Fibroblast of skin of left biceps (primary cell): ENCODE measurements at regions not wholly inside any gene's neighbourhood (a gene's known extent, or its start where the extent isn't known, plus 50 kb on each side); places are given as distances from the start of the nearest gene placed in this dataset.

Experiments
- DNase-seq, 2 experiments: peaks; one replicate each; pipeline ENCODE4 v3.0.0-alpha.2; 2013; ENCODE audit warnings: low read depth in 2 of 2

GRCh38 chr13:82822935-82823334 lies 1059.3 kb downstream of the SLITRK1 start:
- no peak for DNase-seq

GRCh38 chr13:82817133-82817532 lies 1065.1 kb downstream of the SLITRK1 start:
- no peak for DNase-seq

GRCh38 chr13:82815791-82816190 lies 1066.5 kb downstream of the SLITRK1 start:
- DNase-seq: no peak

GRCh38 chr13:82803341-82803740 lies 1078.9 kb downstream of the SLITRK1 start:
- no peak for DNase-seq

GRCh38 chr13:82802528-82802927 lies 1079.7 kb downstream of the SLITRK1 start:
- no peak for DNase-seq

GRCh38 chr13:82800391-82800790 lies 1081.9 kb downstream of the SLITRK1 start:
- DNase-seq: no peak

- no peak for DNase-seq
Observed at GRCh38 chr13:82797876-82798275, 1084.4 kb downstream of the SLITRK1 start.

GRCh38 chr13:82791035-82791434 lies 1091.2 kb downstream of the SLITRK1 start:
- no peak for DNase-seq

- DNase-seq: peak; percentile 41 to 59
Observed at GRCh38 chr13:82772816-82773215, 1109.5 kb downstream of the SLITRK1 start.

GRCh38 chr13:82766732-82767321 lies 1115.4 kb downstream of the SLITRK1 start:
- DNase-seq: no peak

GRCh38 chr13:82758044-82758443 lies 1124.2 kb downstream of the SLITRK1 start:
- DNase-seq: no peak

- no peak for DNase-seq
Observed at GRCh38 chr13:82751206-82751605, 1131.1 kb downstream of the SLITRK1 start.

- DNase-seq: no peak
Observed at GRCh38 chr13:82749551-82749950, 1132.7 kb downstream of the SLITRK1 start.

GRCh38 chr13:82747958-82748357 lies 1134.3 kb downstream of the SLITRK1 start:
- DNase-seq: peak; percentile 55 to 60

- DNase-seq: peak; percentile 9 to 13
Observed at GRCh38 chr13:82747291-82747690, 1135.0 kb downstream of the SLITRK1 start.

GRCh38 chr13:82740442-82740841 lies 1141.8 kb downstream of the SLITRK1 start:
- no peak for DNase-seq

- DNase-seq: no peak
Observed at GRCh38 chr13:82739881-82740280, 1142.4 kb downstream of the SLITRK1 start.

GRCh38 chr13:82729401-82729800 lies 1152.9 kb downstream of the SLITRK1 start:
- DNase-seq: no peak

- DNase-seq: peak; percentile 35 to 49
Observed at GRCh38 chr13:82720986-82721385, 1161.3 kb downstream of the SLITRK1 start.

GRCh38 chr13:82719987-82720386 lies 1162.3 kb downstream of the SLITRK1 start:
- DNase-seq: no peak

- DNase-seq: peak; percentile 29 to 31
Observed at GRCh38 chr13:82717249-82717648, 1165.0 kb downstream of the SLITRK1 start.

- DNase-seq: peak; percentile 36 to 39
Observed at GRCh38 chr13:82713687-82714405, 1168.4 kb downstream of the SLITRK1 start.

- no peak for DNase-seq
Observed at GRCh38 chr13:82702513-82702912, 1179.8 kb downstream of the SLITRK1 start.

GRCh38 chr13:82701020-82701419 lies 1181.3 kb downstream of the SLITRK1 start:
- no peak for DNase-seq
